ENCODE measurements at regions not wholly inside any gene's neighbourhood (a gene's known extent, or its start where the extent isn't known, plus 50 kb on each side); places are given as distances from the start of the nearest gene placed in this dataset.

DNA sequence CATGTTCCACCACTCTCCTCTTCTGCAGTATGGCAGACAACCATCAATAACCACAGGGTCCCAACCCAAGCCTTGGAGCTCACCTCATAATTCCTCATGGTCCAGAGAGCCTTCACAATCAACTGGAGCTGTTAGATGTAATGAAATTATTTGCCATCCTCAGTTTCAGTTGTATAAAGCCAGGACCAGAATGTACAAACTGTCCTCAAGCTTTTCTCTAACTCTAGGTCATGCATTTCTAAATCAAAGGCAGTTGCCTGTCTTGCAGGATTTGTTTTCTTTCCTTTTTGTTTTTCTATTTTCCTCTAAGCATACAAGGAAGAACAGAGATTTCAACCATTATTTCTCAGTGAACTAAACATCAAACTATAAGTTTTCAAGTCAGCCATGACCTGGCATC is 182.5 kb upstream of the SERP2 start:
- DNase-seq: no peak

- peak; percentile 90 for DNase-seq
Measured at GRCh38 chr13:44191504-44192171, 182.0 kb upstream of the SERP2 start.

DNA sequence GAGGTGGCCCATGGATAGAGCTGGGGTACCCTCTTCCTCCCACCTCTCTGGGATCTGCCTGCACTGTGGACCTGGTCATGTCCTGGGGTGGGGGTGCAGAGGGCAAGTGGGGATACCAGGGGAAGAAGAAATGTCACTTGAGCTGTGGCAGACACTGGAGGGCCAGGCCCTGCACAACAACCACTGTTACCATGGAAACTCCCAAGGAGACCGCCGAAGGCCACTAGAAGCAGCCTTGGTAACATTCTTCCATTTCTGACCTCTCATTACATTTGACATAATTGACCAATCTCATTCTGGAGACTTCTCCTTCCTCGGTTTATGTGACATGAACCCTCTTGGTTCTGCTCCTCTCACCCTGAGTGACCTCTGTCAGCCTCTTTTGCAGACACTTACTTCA is 179.9 kb upstream of the SERP2 start:
- no peak for DNase-seq

DNA sequence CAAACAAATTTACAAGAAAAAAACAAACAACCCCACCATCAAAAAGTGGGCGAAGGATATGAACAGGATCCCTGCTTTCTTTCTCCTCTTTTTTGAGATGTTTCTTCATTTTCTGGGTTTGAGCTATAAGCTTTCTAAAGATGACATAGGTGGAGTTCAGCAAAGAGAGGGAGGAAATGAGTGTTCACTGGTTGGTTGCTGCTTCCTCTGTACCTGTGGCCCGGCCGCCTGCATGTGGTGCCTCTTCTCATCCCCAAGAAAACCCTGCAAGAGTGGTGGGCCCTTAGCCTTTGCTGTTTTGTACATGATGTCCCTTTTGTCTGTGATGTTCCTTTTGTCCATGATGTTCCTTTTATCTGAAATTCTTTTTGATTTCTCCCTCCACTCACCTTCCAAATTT is 178.4 kb upstream of the SERP2 start:
- no peak for DNase-seq

- DNase-seq: no peak
Measured at GRCh38 chr13:44196196-44196751, 177.3 kb upstream of the SERP2 start.

DNA sequence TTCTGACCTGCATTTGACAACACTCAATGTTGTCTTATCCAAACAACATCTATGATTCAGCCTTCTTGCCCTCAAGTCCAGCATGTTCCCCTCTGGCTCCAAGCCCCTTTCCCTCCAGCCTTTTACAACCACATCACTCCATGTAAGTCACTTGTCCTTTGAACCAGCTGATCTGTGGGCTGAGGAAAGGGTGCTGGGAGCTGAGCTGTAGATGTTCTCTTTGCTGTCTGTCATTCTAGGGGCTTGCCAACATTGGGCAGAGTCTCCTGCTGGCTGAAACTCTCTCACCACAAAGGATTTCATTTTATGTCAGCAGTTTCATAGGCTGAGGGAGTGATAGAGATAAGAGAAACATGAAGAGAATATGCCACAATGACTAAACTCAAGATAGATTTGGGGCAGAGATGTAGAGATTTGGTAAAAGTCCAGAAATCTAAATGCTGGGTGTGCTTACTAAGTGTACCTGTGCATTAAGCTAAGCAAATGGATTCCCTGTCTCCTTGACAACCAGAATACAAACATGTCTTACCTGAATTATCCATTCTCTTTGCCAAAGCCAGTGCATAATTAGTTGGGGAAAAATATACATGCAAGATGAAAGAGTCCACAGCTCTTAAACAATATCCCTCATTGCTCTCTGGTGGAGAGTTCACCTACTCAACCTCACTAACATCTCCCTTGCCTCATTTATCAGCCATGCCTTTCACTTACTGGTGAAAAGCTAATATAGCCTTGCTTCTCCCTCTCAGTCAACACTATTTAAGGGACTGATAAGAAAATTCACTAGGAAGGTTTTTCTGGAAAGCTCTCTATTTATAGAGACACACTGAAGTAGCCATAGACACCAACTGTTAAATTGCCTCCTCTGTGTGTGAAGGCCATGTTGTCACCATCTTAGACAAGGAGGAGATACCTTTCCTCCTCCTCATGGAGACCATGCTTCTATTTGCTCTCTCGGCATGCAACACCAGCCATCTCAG is 175.5 kb upstream of the SERP2 start:
- DNase-seq: no peak

DNA sequence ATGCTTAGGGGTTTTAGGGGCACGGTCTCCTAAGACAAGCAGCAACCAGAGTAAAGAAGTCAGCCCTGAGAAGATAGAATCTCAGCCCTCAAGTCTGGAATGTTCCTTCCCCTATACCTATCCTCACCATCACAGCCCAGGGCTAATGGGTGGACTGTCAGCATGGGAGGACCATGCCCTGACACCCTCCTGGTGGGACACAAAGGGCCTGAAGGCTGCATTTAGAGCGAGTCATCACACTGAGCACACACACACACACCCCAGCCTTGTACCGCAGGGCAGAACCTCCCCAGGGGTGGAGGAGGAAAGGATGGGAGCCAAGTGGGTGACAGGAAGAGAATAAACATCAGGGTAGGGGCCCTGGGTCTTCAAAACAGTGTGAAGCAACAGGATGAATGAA is 174.8 kb upstream of the SERP2 start:
- no peak for DNase-seq

DNA sequence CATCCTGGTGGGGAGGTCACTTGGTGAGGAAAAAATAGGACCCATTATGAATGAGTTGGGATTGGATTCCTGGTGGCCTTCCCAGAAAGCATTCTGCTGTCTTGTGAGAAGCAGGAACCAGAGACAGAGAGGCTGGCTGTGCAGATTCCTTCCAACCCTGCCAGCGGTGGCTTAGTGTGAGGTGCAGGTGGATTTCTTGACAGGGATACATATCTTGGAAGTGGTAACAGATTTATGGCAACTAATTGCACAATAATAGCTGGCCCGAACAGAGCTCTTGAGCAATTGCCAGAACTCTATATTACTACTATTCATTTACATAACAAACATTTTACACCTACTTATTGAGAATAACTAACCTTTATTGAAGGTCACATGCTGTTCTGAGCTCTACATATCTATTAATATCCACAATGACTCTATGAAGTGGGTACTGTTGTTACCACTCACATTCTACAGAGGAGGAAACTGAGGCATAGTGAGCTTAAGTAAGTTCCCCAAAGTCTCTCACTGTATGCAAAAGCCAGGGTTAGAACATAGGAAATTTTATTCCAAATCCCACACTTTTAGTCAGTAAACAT is 173.9 kb upstream of the SERP2 start:
- no peak for DNase-seq

DNA sequence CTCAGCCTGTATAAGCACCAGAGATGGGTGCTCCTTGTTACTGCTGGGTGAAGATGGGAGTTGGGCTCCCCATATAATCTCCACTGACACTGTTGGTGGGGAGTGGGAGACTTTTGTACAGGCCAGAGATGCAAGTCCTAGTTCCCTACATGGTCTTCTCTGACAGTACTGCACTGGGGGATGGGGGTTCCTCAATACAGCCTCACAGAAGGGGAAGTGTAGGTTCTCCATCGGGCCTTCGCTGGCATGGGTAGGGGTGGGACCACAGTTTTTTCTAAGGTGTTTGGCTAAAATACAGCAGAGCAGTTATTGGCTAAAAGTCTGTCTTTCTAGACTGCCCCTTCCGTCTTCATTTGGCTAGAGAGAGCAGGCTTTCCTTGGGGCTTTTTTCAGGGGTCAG is 167.2 kb upstream of the SERP2 start:
- no peak for DNase-seq

GRCh38 chr13:44207476-44207875 is 166.1 kb upstream of the SERP2 start:
- DNase-seq: no peak

DNA sequence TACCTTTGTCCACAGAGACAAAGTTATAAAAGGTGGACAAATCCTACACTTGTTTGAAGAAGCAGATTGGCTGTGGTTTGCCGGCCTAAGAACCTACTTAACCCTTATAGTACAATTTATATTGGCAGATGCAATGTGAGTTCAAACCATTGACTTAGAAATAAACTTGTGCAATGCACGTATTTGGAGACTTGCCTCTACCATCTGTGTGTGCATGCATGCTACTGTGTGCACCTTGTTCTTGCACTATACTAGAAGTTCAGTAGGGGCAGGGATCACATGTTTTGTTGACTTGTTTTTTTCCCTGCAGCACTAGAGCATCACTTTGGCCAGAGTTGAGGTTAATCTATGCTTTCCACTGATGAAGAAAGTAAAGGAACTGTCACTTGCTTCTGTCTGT is 163.1 kb upstream of the SERP2 start:
- no peak for DNase-seq

- no peak for DNase-seq
Measured at GRCh38 chr13:44211286-44211685, 162.3 kb upstream of the SERP2 start.

DNA sequence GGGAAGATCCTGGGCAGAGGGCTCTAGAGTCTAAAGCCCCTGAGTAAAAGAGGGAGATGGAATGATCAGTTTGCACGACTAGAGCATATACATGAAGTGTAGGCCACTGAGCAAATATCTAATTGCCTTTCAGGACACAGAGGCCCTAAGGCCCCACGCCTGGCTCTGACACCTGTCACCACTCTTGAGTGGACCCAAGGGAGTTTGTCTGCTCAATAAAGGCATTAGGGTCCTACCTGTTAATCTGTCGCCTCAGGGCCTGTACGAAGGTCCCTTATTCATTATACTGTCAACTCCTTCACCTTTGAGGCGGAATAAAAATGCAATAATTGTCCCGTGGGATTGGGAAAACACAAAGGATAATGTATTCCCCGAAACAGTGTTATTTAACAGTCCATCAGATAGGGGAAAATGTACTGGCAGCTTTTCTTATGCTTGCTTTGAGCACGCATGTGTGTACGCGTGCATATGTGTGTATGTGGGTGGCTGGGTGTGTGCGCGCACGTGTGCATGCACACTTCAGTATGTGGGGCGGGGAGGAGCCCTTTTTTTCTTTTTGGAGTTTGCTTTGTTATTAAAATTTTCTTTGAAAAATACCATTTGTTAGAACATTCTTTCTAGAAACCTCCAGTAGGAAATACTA is 161.8 kb upstream of the SERP2 start:
- DNase-seq: no peak

- DNase-seq: no peak
Measured at GRCh38 chr13:44212633-44213396, 160.8 kb upstream of the SERP2 start.

DNA sequence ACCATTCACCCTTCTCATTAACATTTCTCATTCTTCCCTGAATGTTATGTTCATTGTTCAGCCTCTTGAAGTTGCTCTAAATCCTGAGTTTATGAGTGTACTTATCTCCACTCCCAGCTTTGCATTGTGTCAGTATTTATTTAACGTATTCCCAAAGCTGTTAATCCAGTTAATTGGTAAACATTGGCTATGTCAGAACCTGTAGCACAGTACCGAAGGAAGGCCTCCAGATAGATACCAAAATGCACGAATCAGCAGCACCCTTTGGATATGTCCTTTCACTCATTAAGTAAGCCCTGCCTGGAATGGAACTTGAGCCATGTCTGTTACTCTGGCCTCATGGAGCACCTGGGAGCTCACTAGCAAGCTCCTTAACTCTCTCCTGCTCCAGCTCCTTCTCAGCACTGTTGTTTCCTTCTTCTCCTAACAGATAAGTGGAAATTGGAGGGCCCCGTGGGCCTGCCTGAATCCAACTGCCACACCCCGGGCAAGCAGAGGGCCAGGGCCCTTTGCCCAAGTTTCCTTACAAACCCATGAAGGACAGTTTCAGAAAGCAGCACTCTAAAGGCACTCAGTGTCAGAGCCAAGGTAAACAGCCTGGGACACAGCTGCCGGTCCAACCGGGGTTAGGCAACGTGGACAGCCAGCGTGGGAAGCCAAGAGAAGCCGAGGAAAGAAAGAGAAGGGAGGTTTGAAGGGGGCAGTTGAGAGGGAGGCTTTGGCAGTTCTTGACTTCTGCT is 155.0 kb upstream of the SERP2 start:
- no peak for DNase-seq

DNA sequence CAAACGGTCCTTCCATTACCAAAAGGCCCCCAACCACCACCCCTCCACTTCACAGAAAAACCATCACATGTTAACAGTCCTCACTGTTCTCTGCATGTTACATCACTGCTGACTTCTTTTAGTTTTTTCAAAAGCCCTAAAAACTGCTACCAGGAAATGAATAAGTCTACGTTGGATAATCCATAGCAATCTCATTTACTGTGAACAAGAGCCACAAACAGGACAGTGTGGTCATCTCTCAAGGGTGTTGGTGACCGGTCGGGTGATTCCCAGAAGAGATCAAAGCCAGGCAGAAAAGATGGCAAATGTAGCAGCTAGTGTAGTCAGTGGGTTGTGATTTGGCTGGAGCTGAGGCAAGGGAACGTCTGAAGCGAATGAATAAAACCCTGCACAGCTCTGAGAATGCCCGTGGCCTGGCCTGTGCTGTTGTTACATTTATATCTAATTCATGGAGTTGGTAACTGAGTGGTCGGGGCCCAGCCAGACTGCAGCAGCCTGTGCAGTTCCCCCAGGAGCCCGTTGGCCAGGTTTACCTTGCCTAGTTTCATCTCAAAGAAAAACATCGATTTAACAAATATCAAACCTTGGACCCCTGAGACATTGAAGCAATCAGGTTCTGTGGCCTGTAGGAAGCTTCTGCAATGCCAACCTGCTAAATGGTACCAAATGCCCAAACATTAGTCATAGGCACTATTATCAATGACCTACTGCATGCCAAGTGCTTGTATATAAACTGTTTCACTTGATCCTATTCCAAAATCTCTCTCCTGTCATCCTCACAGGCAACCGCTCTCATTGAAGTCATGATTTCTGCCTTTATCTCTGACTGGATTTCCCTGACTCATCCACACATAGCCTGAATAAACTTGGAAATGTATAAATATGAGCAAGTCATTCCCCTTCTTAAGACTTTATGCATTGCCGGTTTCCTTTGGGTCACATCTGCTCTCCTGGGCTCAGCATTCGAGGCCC is 153.8 kb upstream of the SERP2 start:
- no peak for DNase-seq

GRCh38 chr13:44220948-44221347 is 152.7 kb upstream of the SERP2 start:
- no peak for DNase-seq

GRCh38 chr13:44221657-44222056 is 152.0 kb upstream of the SERP2 start:
- no peak for DNase-seq

DNA sequence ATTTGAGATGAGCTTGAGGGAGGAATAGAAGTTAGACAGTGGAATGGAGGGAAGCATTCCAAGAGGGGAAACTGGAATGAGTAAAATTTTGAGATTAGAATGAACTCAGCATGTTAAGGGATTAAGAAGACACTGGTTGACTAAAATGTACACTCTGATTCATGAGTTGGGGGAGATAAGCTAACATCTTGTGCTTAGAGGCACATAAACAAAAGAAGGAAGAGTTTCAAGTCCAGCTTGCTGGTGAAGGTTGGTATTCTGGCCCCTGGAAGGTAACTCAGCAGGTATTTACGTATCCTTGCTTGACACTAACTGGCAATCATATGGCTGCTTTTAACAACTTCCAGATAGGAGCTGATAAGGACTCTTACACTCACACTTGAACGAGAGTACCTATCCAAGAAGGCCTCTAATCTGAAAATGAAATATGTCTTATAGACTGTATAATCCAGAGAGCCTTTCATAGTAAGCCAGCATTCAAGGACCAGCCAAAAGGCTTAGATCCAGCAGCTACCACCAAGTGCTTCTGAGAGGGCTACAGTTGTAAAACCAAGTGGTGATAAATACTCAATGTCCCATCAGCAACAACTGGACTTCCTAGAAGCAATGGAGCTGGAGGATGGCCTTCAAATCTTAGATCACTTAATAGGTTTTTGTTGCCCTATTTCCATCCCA is 149.7 kb upstream of the SERP2 start:
- no peak for DNase-seq
